ENCODE measurements at regions not wholly inside any gene's neighbourhood (a gene's known extent, or its start where the extent isn't known, plus 50 kb on each side); places are given as distances from the start of the nearest gene placed in this dataset.

DNA sequence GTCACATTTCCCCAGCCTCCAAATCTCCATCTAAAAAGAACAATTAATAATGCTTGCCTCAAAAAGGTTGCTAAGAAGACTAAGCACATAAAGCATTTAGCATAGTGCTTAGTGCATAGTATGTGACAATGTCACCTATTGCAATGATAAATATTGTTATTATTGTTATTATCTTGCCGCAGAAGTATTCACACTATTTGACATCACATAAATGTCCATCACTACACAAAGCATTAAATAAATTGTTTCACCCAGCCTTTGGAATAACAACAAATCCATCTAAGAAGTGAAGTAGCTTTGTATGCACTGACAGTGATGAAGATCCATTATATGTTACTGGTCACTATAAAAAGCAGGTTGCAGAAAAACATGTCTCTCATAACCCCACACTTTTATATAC lies 2263.9 kb upstream of the WWC1 start:
- Histone ChIP-seq H3K9me3 (ENCODE audit: control insufficient read depth, low read depth, low read length) (no peaks in the 10 kb centered on the region), H3K79me2 (ENCODE audit: control insufficient read depth, insufficient read depth, low read length) (no peaks in the 10 kb centered on the region), H2AFZ (ENCODE audit: control insufficient read depth, low read length) (no peak overlapping the region), H3K4me2 (ENCODE audit: control insufficient read depth, extremely low read depth, insufficient read depth, low read depth, low read length) (no peak overlapping the region), H4K20me1 (ENCODE audit: control insufficient read depth, extremely low read depth, insufficient read depth, low read length) (no peaks in the 10 kb centered on the region), H3K4me1 (ENCODE audit: control insufficient read depth, extremely low read depth, insufficient read depth, low read length) (peaks cover 11% of the 10 kb centered on the region), H3K4me3 (ENCODE audit: control insufficient read depth in 2 of 3, extremely low read depth in 1 of 3, insufficient read depth in 2 of 3, low read depth in 1 of 3, low read length in 3 of 3) (no peak overlapping the region), H3K27me3 (ENCODE audit: control insufficient read depth, extremely low read depth, insufficient read depth, low read length) (no peaks in the 10 kb centered on the region), H3K9ac (ENCODE audit: control insufficient read depth, extremely low read depth, insufficient read depth, low read length) (no peak overlapping the region), H3K27ac (ENCODE audit: control insufficient read depth, insufficient read depth, low read length) (no peak overlapping the region), H3K9me1 (ENCODE audit: control insufficient read depth, extremely low read depth, insufficient read depth, low read length) (no peaks in the 10 kb centered on the region), H3K36me3 (ENCODE audit: control insufficient read depth in 2 of 2, extremely low read depth in 1 of 2, insufficient read depth in 2 of 2, low read length in 2 of 2) (no peaks in the 10 kb centered on the region)
- dilution Hi-C loops (cut with MboI; ENCODE audit: extremely low pct_ligation_motif_present, low sequenced_read_pairs) = no loop called here
- no peak for TF ChIP-seq EZH2 (IDR thresholded peaks at IDR 0.05; ENCODE audit: low read length)
- TF ChIP-seq CTCF (optimal IDR thresholded peaks at IDR 0.05 in 1 of 3, IDR thresholded peaks at IDR 0.05 in 1 of 3, conservative IDR thresholded peaks at IDR 0.05 in 1 of 3; ENCODE audit: extremely low read depth in 1 of 3, insufficient read depth in 2 of 3, low read length in 3 of 3) = no peak
- no peak for FAIRE-seq
- no peak for DNase-seq (ENCODE audit: low read depth, low spot score)

DNA sequence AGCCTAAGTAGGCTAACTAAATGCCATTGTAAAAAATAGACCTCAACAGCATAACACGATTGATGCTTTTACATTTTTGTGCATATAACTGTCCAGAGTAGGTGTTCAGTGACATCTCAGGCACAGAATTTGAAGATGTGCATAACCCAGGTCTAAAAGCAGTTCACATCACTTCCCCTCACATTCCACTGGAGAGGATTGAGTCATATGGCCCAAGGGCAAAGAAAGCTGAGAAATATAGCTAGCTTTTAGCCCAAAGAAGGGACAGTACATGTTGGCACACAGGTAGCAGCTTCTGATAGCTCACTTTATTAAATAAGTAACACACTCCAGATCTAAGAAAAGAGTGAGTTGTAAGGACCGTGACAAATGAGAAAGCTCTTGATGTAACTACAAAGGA lies 2259.5 kb upstream of the WWC1 start:
- H2AFZ ChIP-seq (ENCODE audit: control insufficient read depth, low read length) = no peak overlapping the region
- peak overlapping the region; percentile 72 for H3K27ac ChIP-seq (ENCODE audit: control insufficient read depth, insufficient read depth, low read length)
- H4K20me1 ChIP-seq (ENCODE audit: control insufficient read depth, extremely low read depth, insufficient read depth, low read length) = no peaks in the 10 kb centered on the region
- TF ChIP-seq CTCF (optimal IDR thresholded peaks at IDR 0.05 in 1 of 3, IDR thresholded peaks at IDR 0.05 in 1 of 3, conservative IDR thresholded peaks at IDR 0.05 in 1 of 3; ENCODE audit: extremely low read depth in 1 of 3, insufficient read depth in 2 of 3, low read length in 3 of 3) (no peak), EZH2 (IDR thresholded peaks at IDR 0.05; ENCODE audit: low read length) (no peak)
- no peaks in the 10 kb centered on the region for H3K9me1 ChIP-seq (ENCODE audit: control insufficient read depth, extremely low read depth, insufficient read depth, low read length)
- H3K4me3 ChIP-seq (ENCODE audit: control insufficient read depth in 2 of 3, extremely low read depth in 1 of 3, insufficient read depth in 2 of 3, low read depth in 1 of 3, low read length in 3 of 3) = no peak overlapping the region
- no peaks in the 10 kb centered on the region for H3K79me2 ChIP-seq (ENCODE audit: control insufficient read depth, insufficient read depth, low read length)
- dilution Hi-C loops (cut with MboI; ENCODE audit: extremely low pct_ligation_motif_present, low sequenced_read_pairs) = no loop called here
- peaks cover 18% of the 10 kb centered on the region for H3K4me1 ChIP-seq (ENCODE audit: control insufficient read depth, extremely low read depth, insufficient read depth, low read length)
- peak; percentile 62 for FAIRE-seq
- peak overlapping the region; percentile 39 for H3K4me2 ChIP-seq (ENCODE audit: control insufficient read depth, extremely low read depth, insufficient read depth, low read depth, low read length)
- no peaks in the 10 kb centered on the region for H3K36me3 ChIP-seq (ENCODE audit: control insufficient read depth in 2 of 2, extremely low read depth in 1 of 2, insufficient read depth in 2 of 2, low read length in 2 of 2)
- no peak overlapping the region for H3K9ac ChIP-seq (ENCODE audit: control insufficient read depth, extremely low read depth, insufficient read depth, low read length)
- DNase-seq (ENCODE audit: low read depth, low spot score) = peak; percentile 57
- no peaks in the 10 kb centered on the region for H3K27me3 ChIP-seq (ENCODE audit: control insufficient read depth, extremely low read depth, insufficient read depth, low read length)
- H3K9me3 ChIP-seq (ENCODE audit: control insufficient read depth, low read depth, low read length) = no peaks in the 10 kb centered on the region

Measured in keratinocyte (primary cell).